PFSK-1 (cell line): ENCODE measurements at regions not wholly inside any gene's neighbourhood (a gene's known extent, or its start where the extent isn't known, plus 50 kb on each side); places are given as distances from the start of the nearest gene placed in this dataset.
A peak's percentile ranks its signal among the peaks of the same experiment; 100 is the strongest.

Experiments used
- FOXP2 ChIP-seq: optimal IDR thresholded peaks from 2 replicates; pipeline ENCODE3; 2011; ENCODE audit warnings: borderline replicate concordance, control low read depth, inconsistent platforms; ENCODE audit not compliant: insufficient read depth; ENCODE audit errors: extremely low read length, extremely low read depth
- POLR2AphosphoS5 ChIP-seq: IDR thresholded peaks from 2 replicates; pipeline ENCODE4 v1.6.1; 2012; ENCODE audit warnings: low read depth, mild to moderate bottlenecking, control low read depth, low read length, moderate library complexity
- REST ChIP-seq, 2 experiments: IDR thresholded peaks; 2 replicates each; pipeline versions ENCODE4 v1.6.1 to v1.8.0; 2011 to 2012; ENCODE audit warnings: low read depth in 2 of 2, low read length in 2 of 2, control low read depth in 1 of 2, inconsistent platforms in 1 of 2, mild to moderate bottlenecking in 1 of 2, moderate library complexity in 1 of 2; ENCODE audit not compliant: insufficient read depth in 1 of 2
- SIN3A ChIP-seq: IDR thresholded peaks from 2 replicates; pipeline ENCODE4 v1.6.1; 2012; ENCODE audit warnings: mild to moderate bottlenecking, low read length, moderate library complexity, borderline replicate concordance; ENCODE audit not compliant: insufficient read depth
- TAF1 ChIP-seq: IDR thresholded peaks from 2 replicates; pipeline ENCODE4 v1.6.1; 2012; ENCODE audit warnings: low read length, control low read depth, borderline replicate concordance; ENCODE audit not compliant: insufficient read depth

- no peak for TF ChIP-seq FOXP2
- no peak for TF ChIP-seq SIN3A
- TF ChIP-seq REST (IDR thresholded peaks at IDR 0.05; ENCODE audit: insufficient read depth in 1 of 2, low read depth in 2 of 2, low read length in 2 of 2): no peak
- no peak for TF ChIP-seq POLR2AphosphoS5
- TF ChIP-seq TAF1: no peak
Measured at GRCh38 chr20:39150501-39150900, 188.4 kb downstream of the DHX35 start.

- TF ChIP-seq TAF1: no peak
- TF ChIP-seq SIN3A: no peak
- no peak for TF ChIP-seq POLR2AphosphoS5
- no peak for TF ChIP-seq REST (IDR thresholded peaks at IDR 0.05; ENCODE audit: insufficient read depth in 1 of 2, low read depth in 2 of 2, low read length in 2 of 2)
- TF ChIP-seq FOXP2: no peak
Measured at GRCh38 chr20:39146394-39146793, 184.2 kb downstream of the DHX35 start.

GRCh38 chr20:39145921-39146320, 183.8 kb downstream of the DHX35 start:
- no peak for TF ChIP-seq SIN3A
- peak in 1 of 2 experiments; percentile 73; a peak in 1 of 4 replicates for TF ChIP-seq REST (IDR thresholded peaks at IDR 0.05; ENCODE audit: insufficient read depth in 1 of 2, low read depth in 2 of 2, low read length in 2 of 2)

GRCh38 chr20:39144757-39145156, 182.6 kb downstream of the DHX35 start:
- TF ChIP-seq REST (IDR thresholded peaks at IDR 0.05; ENCODE audit: insufficient read depth in 1 of 2, low read depth in 2 of 2, low read length in 2 of 2): no peak
- TF ChIP-seq POLR2AphosphoS5: no peak
- no peak for TF ChIP-seq SIN3A
- no peak for TF ChIP-seq FOXP2
- no peak for TF ChIP-seq TAF1

- TF ChIP-seq POLR2AphosphoS5: no peak
- TF ChIP-seq FOXP2: no peak
- TF ChIP-seq TAF1: no peak
- TF ChIP-seq SIN3A: no peak
- no peak for TF ChIP-seq REST (IDR thresholded peaks at IDR 0.05; ENCODE audit: insufficient read depth in 1 of 2, low read depth in 2 of 2, low read length in 2 of 2)
Measured at GRCh38 chr20:39142407-39143096, 180.4 kb downstream of the DHX35 start.
